Gastrocnemius medialis (tissue), 4 donors: ENCODE measurements at regions not wholly inside any gene's neighbourhood (a gene's known extent, or its start where the extent isn't known, plus 50 kb on each side); places are given as distances from the start of the nearest gene placed in this dataset.

Source experiments
- POLR2A ChIP-seq, 2 donors: fragments of 450-650 bp; IDR thresholded peaks; one replicate each; pipeline ENCODE4 v1.6.1; 2017; ENCODE audit warnings: antibody characterized with exemption in 2 of 2, mild to moderate bottlenecking in 2 of 2, moderate library complexity in 2 of 2
- TF ChIP-seq, protein P1 (sequence below), 5 experiments: fragments of 450-650 bp in 3 of 5; fragments of 200-600 bp in 2 of 5; sonication (generic) in 2 of 5; IDR thresholded peaks in 4 of 5; conservative IDR thresholded peaks in 1 of 5; 1 replicate in 4 of 5; 2 replicates in 1 of 5; pipeline ENCODE4 v1.5.1; 2016 to 2019; ENCODE audit warnings: antibody characterized with exemption in 5 of 5, mild to moderate bottlenecking in 3 of 5, moderate library complexity in 3 of 5

DNA sequence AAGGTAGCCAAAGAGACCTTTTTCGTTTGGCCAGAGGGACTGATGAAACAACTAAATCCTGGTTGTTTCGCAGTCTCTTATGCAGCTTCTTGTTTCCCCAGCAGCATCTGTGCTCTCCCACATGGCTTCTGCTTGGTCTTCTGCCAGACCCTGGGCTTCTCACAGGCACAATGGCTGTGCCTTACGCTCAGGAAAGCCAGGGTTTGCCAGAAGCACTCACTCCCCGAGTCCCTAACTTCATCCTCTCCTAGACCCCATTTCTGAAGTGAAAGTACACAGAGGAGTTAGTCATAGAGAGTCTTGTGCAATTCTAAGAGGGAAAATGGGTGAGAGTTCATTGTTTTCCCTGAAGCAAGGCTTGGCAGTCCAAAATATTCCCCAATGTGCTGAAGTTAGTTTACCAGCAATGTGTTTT lies 121.7 kb downstream of the EVX1 start:
- no peak for TF ChIP-seq POLR2A (IDR thresholded peaks at IDR 0.05)
- TF ChIP-seq, protein P1, sequence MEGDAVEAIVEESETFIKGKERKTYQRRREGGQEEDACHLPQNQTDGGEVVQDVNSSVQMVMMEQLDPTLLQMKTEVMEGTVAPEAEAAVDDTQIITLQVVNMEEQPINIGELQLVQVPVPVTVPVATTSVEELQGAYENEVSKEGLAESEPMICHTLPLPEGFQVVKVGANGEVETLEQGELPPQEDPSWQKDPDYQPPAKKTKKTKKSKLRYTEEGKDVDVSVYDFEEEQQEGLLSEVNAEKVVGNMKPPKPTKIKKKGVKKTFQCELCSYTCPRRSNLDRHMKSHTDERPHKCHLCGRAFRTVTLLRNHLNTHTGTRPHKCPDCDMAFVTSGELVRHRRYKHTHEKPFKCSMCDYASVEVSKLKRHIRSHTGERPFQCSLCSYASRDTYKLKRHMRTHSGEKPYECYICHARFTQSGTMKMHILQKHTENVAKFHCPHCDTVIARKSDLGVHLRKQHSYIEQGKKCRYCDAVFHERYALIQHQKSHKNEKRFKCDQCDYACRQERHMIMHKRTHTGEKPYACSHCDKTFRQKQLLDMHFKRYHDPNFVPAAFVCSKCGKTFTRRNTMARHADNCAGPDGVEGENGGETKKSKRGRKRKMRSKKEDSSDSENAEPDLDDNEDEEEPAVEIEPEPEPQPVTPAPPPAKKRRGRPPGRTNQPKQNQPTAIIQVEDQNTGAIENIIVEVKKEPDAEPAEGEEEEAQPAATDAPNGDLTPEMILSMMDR (IDR thresholded peaks at IDR 0.05 in 4 of 5, conservative IDR thresholded peaks at IDR 0.05 in 1 of 5), result no peak
